HG03045 (cell line): ENCODE measurements at regions not wholly inside any gene's neighbourhood (a gene's known extent, or its start where the extent isn't known, plus 50 kb on each side); places are given as distances from the start of the nearest gene placed in this dataset.

ENCODE experiments used
- ATAC-seq: cut with Tn5 transposase; IDR thresholded peaks from one replicate; pipeline ENCODE4 v1.9.1; 2021; ENCODE audit warnings: mild to moderate bottlenecking, moderate library complexity; ENCODE audit not compliant: unreplicated experiment

- ATAC-seq: no peak
These were observed 522.8 kb downstream of the LMO4 start for GRCh38 chr1:87851490-87851889.

- ATAC-seq: no peak
These were observed 523.9 kb downstream of the LMO4 start for GRCh38 chr1:87852410-87853161.

GRCh38 chr1:87853576-87854351 lies 525.1 kb downstream of the LMO4 start:
- ATAC-seq: no peak

GRCh38 chr1:87863317-87863716 lies 534.6 kb downstream of the LMO4 start:
- ATAC-seq: no peak

GRCh38 chr1:87864676-87865075 lies 536.0 kb downstream of the LMO4 start:
- ATAC-seq: no peak

- no peak for ATAC-seq
These were observed 537.7 kb downstream of the LMO4 start for GRCh38 chr1:87866416-87866815.

GRCh38 chr1:87867626-87868025 lies 538.9 kb downstream of the LMO4 start:
- no peak for ATAC-seq

GRCh38 chr1:87869567-87869966 lies 540.9 kb downstream of the LMO4 start:
- ATAC-seq: no peak

GRCh38 chr1:87872189-87872588 lies 543.5 kb downstream of the LMO4 start:
- no peak for ATAC-seq

- no peak for ATAC-seq
These were observed 544.0 kb downstream of the LMO4 start for GRCh38 chr1:87872692-87873091.

- no peak for ATAC-seq
These were observed 550.2 kb downstream of the LMO4 start for GRCh38 chr1:87878873-87879272.

- ATAC-seq: no peak
These were observed 551.5 kb downstream of the LMO4 start for GRCh38 chr1:87880098-87880760.

- ATAC-seq: no peak
These were observed 552.1 kb downstream of the LMO4 start for GRCh38 chr1:87880764-87881163.

GRCh38 chr1:87883906-87884305 lies 555.2 kb downstream of the LMO4 start:
- ATAC-seq: no peak

- ATAC-seq: no peak
These were observed 555.9 kb downstream of the LMO4 start for GRCh38 chr1:87884581-87884980.

- no peak for ATAC-seq
These were observed 556.8 kb downstream of the LMO4 start for GRCh38 chr1:87885278-87886025.

GRCh38 chr1:87887100-87887499 lies 558.4 kb downstream of the LMO4 start:
- no peak for ATAC-seq

GRCh38 chr1:87888446-87888845 lies 559.8 kb downstream of the LMO4 start:
- ATAC-seq: no peak

- ATAC-seq: no peak
These were observed 565.4 kb downstream of the LMO4 start for GRCh38 chr1:87894062-87894461.

- ATAC-seq: no peak
These were observed 568.8 kb downstream of the LMO4 start for GRCh38 chr1:87897481-87897880.

GRCh38 chr1:87898431-87898830 lies 569.8 kb downstream of the LMO4 start:
- ATAC-seq: no peak
